ENCODE measurements at regions not wholly inside any gene's neighbourhood (a gene's known extent, or its start where the extent isn't known, plus 50 kb on each side); places are given as distances from the start of the nearest gene placed in this dataset.

DNA sequence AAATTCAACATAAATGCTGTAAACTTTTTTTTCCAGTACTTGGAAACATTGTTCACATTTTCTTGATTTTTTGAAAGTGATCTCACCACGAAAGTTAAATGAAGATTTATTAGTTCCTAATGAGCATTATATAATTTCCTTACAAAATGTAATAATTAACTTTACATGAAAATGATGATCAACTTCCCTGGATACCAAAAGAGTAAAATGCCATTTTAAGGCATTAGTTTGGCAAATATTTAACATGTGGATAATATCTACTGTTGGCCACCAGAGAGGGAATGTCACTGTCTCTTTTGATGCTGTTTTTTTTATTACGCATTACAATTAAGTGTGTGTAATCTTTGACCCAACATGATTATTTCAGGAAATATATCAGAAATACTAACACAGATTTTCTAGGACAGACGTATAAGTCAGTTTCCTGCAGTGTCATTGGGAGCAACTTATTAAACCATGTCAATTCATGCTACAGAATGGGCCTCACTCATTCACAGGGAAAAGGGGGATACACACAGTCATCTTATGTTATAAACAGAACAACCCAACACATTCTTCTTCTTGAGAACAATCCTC is 903.9 kb upstream of the ADGRL2 start:
- no peaks in the 10 kb centered on the region for H3K9me3 ChIP-seq (replicated peaks in 1 of 3)
- intact Hi-C loops (cut with DNase I): no loop called here
- H3K4me3 ChIP-seq: no peak overlapping the region
- WGBS, 4 donors: 85 to 89% (median 87%) methylated on average over 3 of the region's 3 CpGs
- H3K27ac ChIP-seq: no peak overlapping the region
- no peaks in the 10 kb centered on the region for H3K36me3 ChIP-seq (replicated peaks in 1 of 2)
- peaks cover 6 to 11% of the 10 kb centered on the region in 2 donors for H3K4me1 ChIP-seq (replicated peaks in 1 of 2)
- TF ChIP-seq, protein P1, sequence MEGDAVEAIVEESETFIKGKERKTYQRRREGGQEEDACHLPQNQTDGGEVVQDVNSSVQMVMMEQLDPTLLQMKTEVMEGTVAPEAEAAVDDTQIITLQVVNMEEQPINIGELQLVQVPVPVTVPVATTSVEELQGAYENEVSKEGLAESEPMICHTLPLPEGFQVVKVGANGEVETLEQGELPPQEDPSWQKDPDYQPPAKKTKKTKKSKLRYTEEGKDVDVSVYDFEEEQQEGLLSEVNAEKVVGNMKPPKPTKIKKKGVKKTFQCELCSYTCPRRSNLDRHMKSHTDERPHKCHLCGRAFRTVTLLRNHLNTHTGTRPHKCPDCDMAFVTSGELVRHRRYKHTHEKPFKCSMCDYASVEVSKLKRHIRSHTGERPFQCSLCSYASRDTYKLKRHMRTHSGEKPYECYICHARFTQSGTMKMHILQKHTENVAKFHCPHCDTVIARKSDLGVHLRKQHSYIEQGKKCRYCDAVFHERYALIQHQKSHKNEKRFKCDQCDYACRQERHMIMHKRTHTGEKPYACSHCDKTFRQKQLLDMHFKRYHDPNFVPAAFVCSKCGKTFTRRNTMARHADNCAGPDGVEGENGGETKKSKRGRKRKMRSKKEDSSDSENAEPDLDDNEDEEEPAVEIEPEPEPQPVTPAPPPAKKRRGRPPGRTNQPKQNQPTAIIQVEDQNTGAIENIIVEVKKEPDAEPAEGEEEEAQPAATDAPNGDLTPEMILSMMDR (IDR thresholded peaks at IDR 0.05): no peak
- TF ChIP-seq POLR2A (IDR thresholded peaks at IDR 0.05): no peak
- DNase-seq: no peak
- no peaks in the 10 kb centered on the region for H3K27me3 ChIP-seq

DNA sequence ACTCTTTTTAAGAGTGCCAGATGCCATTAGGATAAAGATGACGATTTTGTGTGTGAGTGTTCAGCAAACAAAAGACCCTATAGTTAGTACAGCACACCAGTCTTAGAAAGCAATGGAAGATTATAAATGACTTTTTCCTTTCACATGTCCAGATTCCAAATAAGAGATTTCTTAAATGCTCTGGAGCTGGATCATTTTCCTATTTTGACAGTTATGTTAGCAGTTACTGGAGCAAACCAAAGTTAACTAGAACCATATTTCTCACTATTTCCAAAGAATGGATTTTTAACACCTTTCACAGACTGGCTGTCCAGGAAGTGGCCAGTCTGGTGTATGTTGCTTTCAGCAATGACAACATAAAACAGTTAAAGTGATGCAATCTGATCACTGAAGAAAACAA is 905.8 kb upstream of the ADGRL2 start:
- no peaks in the 10 kb centered on the region for H3K27me3 ChIP-seq
- DNase-seq: no peak
- intact Hi-C loops (cut with DNase I): no loop called here
- peaks cover 6 to 11% of the 10 kb centered on the region in 2 donors for H3K4me1 ChIP-seq (replicated peaks in 1 of 2)
- H3K9me3 ChIP-seq (replicated peaks in 1 of 3): no peaks in the 10 kb centered on the region
- 59 to 88% (median 79%) methylated on average over 1 of the region's 1 CpG for WGBS, 4 donors
- TF ChIP-seq POLR2A (IDR thresholded peaks at IDR 0.05): no peak
- TF ChIP-seq, protein P1 (IDR thresholded peaks at IDR 0.05): no peak
- no peak overlapping the region for H3K27ac ChIP-seq
- no peak overlapping the region for H3K4me3 ChIP-seq
- no peaks in the 10 kb centered on the region for H3K36me3 ChIP-seq (replicated peaks in 1 of 2)

DNA sequence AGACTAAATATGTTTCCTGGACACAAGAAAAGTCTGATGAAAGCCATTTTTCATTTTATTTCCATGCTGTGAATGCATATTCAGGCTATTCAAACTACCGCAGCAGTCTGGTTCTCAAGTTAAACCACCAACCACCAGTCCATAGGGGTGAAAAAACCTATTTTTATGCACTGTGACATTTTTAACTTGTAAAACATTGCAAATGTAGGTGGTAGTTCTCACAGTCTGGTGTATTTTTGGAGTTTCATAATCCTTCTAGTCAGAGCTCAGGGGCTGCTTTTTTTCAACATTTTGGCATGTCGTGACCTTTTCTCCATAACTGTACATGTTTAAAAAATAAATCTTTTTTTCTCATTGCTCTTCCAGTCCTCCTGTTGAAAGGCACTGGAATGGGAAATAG is 907.6 kb upstream of the ADGRL2 start:
- 28 to 45% (median 31%) methylated on average over 2 of the region's 2 CpGs for WGBS, 4 donors
- peaks cover 6 to 11% of the 10 kb centered on the region in 2 donors for H3K4me1 ChIP-seq (replicated peaks in 1 of 2)
- H3K27ac ChIP-seq: peak overlapping the region in 1 of 5 donors; percentile 24
- H3K4me3 ChIP-seq: no peak overlapping the region
- H3K27me3 ChIP-seq: no peaks in the 10 kb centered on the region
- H3K9me3 ChIP-seq (replicated peaks in 1 of 3): no peaks in the 10 kb centered on the region
- intact Hi-C loops (cut with DNase I): no loop called here
- DNase-seq: no peak
- H3K36me3 ChIP-seq (replicated peaks in 1 of 2): no peaks in the 10 kb centered on the region
- no peak for TF ChIP-seq POLR2A (IDR thresholded peaks at IDR 0.05)
- TF ChIP-seq, protein P1 (IDR thresholded peaks at IDR 0.05): no peak

DNA sequence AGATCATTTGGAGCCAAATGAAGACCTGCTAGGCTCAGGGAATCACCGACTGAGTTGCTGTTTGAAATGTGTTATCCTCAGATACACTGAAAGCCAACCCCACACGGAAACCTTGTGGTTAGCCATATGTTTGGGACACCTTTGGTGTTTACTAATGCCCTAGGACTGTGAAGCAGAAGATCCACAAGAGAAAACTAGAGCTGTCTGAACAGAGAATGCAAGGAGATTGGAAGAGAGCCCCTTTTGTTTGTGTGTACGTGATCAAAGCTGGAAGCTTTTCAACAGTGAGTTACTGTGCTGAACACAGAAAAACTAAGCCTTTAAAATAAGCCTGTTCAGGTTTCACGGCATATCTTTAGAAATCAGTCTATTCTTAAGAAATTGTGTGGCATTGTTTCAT is 908.2 kb upstream of the ADGRL2 start:
- peak in 1 of 7 donors; percentile 7 for DNase-seq
- Histone ChIP-seq H3K4me1 (replicated peaks in 1 of 2) (peaks cover 6 to 11% of the 10 kb centered on the region in 2 donors), H3K9me3 (replicated peaks in 1 of 3) (no peaks in the 10 kb centered on the region), H3K27ac (peak overlapping the region in 2 of 5 donors; percentile 18 to 24), H3K27me3 (no peaks in the 10 kb centered on the region), H3K4me3 (no peak overlapping the region), H3K36me3 (replicated peaks in 1 of 2) (no peaks in the 10 kb centered on the region)
- WGBS, 4 donors: 19 to 30% (median 23%) methylated on average over 4 of the region's 4 CpGs
- intact Hi-C loops (cut with DNase I): no loop called here
- no peak for TF ChIP-seq POLR2A (IDR thresholded peaks at IDR 0.05)
- TF ChIP-seq, protein P1 (IDR thresholded peaks at IDR 0.05): no peak

Data from adrenal gland (tissue), 9 donors.